Uterus (tissue), 2 donors: ENCODE measurements at regions not wholly inside any gene's neighbourhood (a gene's known extent, or its start where the extent isn't known, plus 50 kb on each side); places are given as distances from the start of the nearest gene placed in this dataset.

Experiments used
- CTCF ChIP-seq, 4 experiments: fragments of 200-600 bp in 2 of 4; fragments of 450-650 bp in 2 of 4; sonication (generic) in 2 of 4; IDR thresholded peaks; one replicate each; pipeline ENCODE4 v1.5.1; 2016 to 2019; ENCODE audit warnings: antibody characterized with exemption in 4 of 4, mild to moderate bottlenecking in 2 of 4, moderate library complexity in 1 of 4
- POLR2A ChIP-seq, 2 donors: fragments of 450-650 bp; IDR thresholded peaks; one replicate each; pipeline ENCODE4 v1.6.1; 2016; ENCODE audit warnings: antibody characterized with exemption in 2 of 2, mild to moderate bottlenecking in 1 of 2, moderate library complexity in 1 of 2

DNA sequence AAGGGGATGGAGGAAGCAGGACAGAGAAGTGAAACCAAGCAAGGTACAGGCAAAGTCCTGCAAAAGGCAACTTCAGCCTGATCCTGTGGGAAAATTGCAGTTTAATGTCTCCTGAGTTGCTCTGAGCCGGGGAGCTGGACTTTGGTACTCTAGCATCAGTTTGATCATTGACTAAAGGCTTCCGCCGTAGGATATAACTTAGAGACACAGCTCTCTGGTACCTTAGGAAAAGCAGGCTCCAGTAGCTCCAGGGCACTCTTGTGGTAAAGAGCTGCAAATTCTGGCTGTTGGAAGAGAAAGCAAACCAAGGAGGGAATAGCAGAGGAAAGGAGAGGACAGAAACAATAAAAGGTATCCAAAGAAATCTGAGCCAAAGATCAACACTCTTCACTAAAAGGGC lies 521.1 kb downstream of the PLOD2 start:
- TF ChIP-seq CTCF (IDR thresholded peaks at IDR 0.05) (no peak), POLR2A (IDR thresholded peaks at IDR 0.05) (no peak)
